ENCODE measurements at regions not wholly inside any gene's neighbourhood (a gene's known extent, or its start where the extent isn't known, plus 50 kb on each side); places are given as distances from the start of the nearest gene placed in this dataset.

DNA sequence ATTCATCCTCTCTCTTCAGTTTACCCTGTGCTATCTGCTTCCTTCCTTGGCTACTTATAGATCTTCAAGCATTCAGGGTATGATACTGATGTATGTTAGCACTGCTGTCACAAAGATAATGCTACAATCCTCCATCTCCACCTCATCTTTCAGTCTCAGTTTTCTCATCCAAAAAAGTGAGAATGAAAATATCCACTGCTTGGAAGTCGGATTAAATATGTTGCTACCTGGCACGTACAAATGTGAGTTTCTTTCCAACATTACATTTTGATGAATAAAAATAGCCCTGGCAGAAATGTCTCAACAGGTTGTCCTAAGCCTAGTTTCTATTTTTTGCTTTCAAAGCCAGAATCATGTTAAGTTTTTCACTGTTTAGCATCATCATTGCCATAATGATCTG, 149.9 kb downstream of the PTPN11 start:
- TF ChIP-seq, protein P1, sequence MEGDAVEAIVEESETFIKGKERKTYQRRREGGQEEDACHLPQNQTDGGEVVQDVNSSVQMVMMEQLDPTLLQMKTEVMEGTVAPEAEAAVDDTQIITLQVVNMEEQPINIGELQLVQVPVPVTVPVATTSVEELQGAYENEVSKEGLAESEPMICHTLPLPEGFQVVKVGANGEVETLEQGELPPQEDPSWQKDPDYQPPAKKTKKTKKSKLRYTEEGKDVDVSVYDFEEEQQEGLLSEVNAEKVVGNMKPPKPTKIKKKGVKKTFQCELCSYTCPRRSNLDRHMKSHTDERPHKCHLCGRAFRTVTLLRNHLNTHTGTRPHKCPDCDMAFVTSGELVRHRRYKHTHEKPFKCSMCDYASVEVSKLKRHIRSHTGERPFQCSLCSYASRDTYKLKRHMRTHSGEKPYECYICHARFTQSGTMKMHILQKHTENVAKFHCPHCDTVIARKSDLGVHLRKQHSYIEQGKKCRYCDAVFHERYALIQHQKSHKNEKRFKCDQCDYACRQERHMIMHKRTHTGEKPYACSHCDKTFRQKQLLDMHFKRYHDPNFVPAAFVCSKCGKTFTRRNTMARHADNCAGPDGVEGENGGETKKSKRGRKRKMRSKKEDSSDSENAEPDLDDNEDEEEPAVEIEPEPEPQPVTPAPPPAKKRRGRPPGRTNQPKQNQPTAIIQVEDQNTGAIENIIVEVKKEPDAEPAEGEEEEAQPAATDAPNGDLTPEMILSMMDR (conservative IDR thresholded peaks at IDR 0.05; ENCODE audit: low read length): no peak
- TF ChIP-seq EZH2phosphoT487 (IDR thresholded peaks at IDR 0.05; ENCODE audit: borderline replicate concordance): no peak
